K562 (cell line): ENCODE measurements at regions not wholly inside any gene's neighbourhood (a gene's known extent, or its start where the extent isn't known, plus 50 kb on each side); places are given as distances from the start of the nearest gene placed in this dataset.

Source experiments
- CHD1 ChIP-seq: fragments of 200-600 bp; sonication (generic); IDR thresholded peaks from one replicate; pipeline ENCODE4 v1.6.1; 2012; ENCODE audit warnings: mild to moderate bottlenecking, moderate library complexity, low read length, inconsistent platforms
- MBD2 ChIP-seq: sonication (generic); IDR thresholded peaks from 2 replicates; pipeline ENCODE4 v1.6.1; 2016; ENCODE audit warnings: low read depth, borderline replicate concordance
- NCOA1 ChIP-seq: fragments of 450-650 bp; IDR thresholded peaks from 2 replicates; pipeline ENCODE4 v1.6.1; 2016; ENCODE audit warnings: low read depth
- NR3C1 ChIP-seq: sonication (generic); formaldehyde crosslinking; IDR thresholded peaks from 2 replicates; pipeline ENCODE4 v1.8.1; 2022; ENCODE audit warnings: missing genetic modification reagents
- POLR2A ChIP-seq: fragments of 450-650 bp; conservative IDR thresholded peaks from 2 replicates; pipeline ENCODE4 v1.6.1; 2016
- SMARCA4 ChIP-seq: fragments of 450-650 bp; IDR thresholded peaks from 2 replicates; pipeline ENCODE4 v1.6.1; 2016
- SMARCB1 ChIP-seq: IDR thresholded peaks from 2 replicates; pipeline ENCODE4 v1.6.1; 2011; ENCODE audit warnings: improper control_type of control experiment, low read depth; ENCODE audit not compliant: insufficient read length
- YY1 ChIP-seq, 3 experiments: IDR thresholded peaks; 2 replicates each; pipeline ENCODE4 v1.6.1; 2011; ENCODE audit warnings: low read length in 2 of 3, mild to moderate bottlenecking in 2 of 3, moderate library complexity in 2 of 3, borderline replicate concordance in 1 of 3, control low read depth in 1 of 3, low read depth in 1 of 3; ENCODE audit not compliant: insufficient read depth in 3 of 3, insufficient replicate concordance in 2 of 3, control insufficient read depth in 1 of 3, insufficient read length in 1 of 3; ENCODE audit errors: extremely low read depth in 1 of 3
- ZNF143 ChIP-seq: sonication (generic); formaldehyde crosslinking; IDR thresholded peaks from 2 replicates; pipeline ENCODE4 v1.9.0; 2022; ENCODE audit warnings: mild to moderate bottlenecking, missing genetic modification reagents
- ZNF311 ChIP-seq: fragments of 250-450 bp; sonication (Bioruptor Pico); IDR thresholded peaks from 2 replicates; pipeline ENCODE4 v1.4.0; 2020; ENCODE audit warnings: mild to moderate bottlenecking, moderate library complexity
- TF ChIP-seq, protein P1 (sequence below), 3 experiments: IDR thresholded peaks in 2 of 3; conservative IDR thresholded peaks in 1 of 3; 2 replicates each; pipeline ENCODE4 v1.5.1; 2011 to 2012; ENCODE audit warnings: low read length in 3 of 3, mild to moderate bottlenecking in 3 of 3, control low read depth in 2 of 3, improper control_type of control experiment in 1 of 3, inconsistent platforms in 1 of 3, low read depth in 1 of 3, mixed read lengths in 1 of 3, moderate library complexity in 1 of 3; ENCODE audit not compliant: insufficient read depth in 2 of 3
- TF ChIP-seq, protein P2 (sequence below): sonication (generic); formaldehyde crosslinking; IDR thresholded peaks from 2 replicates; pipeline ENCODE4 v1.5.0; 2020; ENCODE audit warnings: missing genetic modification reagents
- TF ChIP-seq, protein P3 (sequence below): sonication (generic); formaldehyde crosslinking; IDR thresholded peaks from 2 replicates; pipeline ENCODE4 v1.8.0; 2022; ENCODE audit warnings: mild to moderate bottlenecking, missing genetic modification reagents, borderline replicate concordance
- TF ChIP-seq, protein P4 (sequence below): fragments of 450-650 bp; IDR thresholded peaks from 2 replicates; pipeline ENCODE4 v1.7.0; 2016; ENCODE audit warnings: borderline replicate concordance

DNA sequence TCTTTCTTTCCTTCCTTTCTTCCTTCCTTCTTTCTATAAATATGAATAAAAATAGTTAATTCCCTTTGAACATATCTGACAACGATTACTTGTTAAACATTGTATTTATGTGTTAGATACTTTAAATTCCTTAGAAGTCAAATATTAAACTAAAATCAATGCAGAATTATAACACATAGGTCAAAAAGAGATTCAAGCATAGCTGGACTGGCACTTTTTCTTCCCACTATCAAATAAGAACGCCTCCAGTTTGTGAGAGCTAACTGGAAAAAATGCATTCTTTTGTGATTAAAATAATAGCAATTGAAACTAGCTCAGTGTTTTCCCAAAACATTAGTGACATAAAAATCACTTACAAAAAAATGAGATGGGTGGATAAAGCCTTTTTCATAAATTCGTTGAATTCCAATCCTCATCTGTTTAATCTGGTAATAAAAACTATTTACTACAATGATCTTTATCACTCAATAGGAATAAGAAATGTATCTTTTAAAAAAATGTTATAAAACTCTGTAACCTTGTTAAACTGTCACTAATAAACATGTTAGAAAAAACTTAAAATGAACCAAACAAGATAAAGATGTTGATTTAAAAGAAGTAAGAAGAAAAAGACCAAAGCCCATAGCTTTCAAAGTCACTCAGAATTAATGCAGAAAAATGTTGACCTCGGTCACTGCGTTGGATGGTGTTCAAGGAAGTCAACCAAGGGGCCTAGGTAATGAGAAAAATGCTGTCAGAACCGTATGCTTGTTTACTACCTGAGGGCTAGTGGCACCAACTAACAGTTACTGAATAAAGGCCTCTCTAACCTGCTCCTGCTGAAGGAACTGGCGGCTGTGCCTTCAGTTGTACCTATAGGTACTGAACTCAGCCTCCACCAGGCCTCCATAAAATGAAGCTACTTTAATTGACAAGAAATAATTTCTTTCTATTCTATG is 1039.5 kb upstream of the SLC10A2 start:
- no peak for TF ChIP-seq CHD1
- TF ChIP-seq, protein P1, sequence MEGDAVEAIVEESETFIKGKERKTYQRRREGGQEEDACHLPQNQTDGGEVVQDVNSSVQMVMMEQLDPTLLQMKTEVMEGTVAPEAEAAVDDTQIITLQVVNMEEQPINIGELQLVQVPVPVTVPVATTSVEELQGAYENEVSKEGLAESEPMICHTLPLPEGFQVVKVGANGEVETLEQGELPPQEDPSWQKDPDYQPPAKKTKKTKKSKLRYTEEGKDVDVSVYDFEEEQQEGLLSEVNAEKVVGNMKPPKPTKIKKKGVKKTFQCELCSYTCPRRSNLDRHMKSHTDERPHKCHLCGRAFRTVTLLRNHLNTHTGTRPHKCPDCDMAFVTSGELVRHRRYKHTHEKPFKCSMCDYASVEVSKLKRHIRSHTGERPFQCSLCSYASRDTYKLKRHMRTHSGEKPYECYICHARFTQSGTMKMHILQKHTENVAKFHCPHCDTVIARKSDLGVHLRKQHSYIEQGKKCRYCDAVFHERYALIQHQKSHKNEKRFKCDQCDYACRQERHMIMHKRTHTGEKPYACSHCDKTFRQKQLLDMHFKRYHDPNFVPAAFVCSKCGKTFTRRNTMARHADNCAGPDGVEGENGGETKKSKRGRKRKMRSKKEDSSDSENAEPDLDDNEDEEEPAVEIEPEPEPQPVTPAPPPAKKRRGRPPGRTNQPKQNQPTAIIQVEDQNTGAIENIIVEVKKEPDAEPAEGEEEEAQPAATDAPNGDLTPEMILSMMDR (IDR thresholded peaks at IDR 0.05 in 2 of 3, conservative IDR thresholded peaks at IDR 0.05 in 1 of 3; ENCODE audit: insufficient read depth in 2 of 3, low read depth in 1 of 3, low read length in 3 of 3), result no peak
- no peak for TF ChIP-seq POLR2A
- TF ChIP-seq SMARCA4, result no peak
- TF ChIP-seq SMARCB1, result no peak
- TF ChIP-seq NCOA1, result no peak
- TF ChIP-seq ZNF311 (CRISPR knock-in tag), result no peak
- no peak for TF ChIP-seq MBD2
- TF ChIP-seq, protein P2, sequence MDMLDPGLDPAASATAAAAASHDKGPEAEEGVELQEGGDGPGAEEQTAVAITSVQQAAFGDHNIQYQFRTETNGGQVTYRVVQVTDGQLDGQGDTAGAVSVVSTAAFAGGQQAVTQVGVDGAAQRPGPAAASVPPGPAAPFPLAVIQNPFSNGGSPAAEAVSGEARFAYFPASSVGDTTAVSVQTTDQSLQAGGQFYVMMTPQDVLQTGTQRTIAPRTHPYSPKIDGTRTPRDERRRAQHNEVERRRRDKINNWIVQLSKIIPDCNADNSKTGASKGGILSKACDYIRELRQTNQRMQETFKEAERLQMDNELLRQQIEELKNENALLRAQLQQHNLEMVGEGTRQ (CRISPR knock-in tag), result no peak
- TF ChIP-seq ZNF143 (CRISPR knock-in tag), result no peak
- TF ChIP-seq, protein P3, sequence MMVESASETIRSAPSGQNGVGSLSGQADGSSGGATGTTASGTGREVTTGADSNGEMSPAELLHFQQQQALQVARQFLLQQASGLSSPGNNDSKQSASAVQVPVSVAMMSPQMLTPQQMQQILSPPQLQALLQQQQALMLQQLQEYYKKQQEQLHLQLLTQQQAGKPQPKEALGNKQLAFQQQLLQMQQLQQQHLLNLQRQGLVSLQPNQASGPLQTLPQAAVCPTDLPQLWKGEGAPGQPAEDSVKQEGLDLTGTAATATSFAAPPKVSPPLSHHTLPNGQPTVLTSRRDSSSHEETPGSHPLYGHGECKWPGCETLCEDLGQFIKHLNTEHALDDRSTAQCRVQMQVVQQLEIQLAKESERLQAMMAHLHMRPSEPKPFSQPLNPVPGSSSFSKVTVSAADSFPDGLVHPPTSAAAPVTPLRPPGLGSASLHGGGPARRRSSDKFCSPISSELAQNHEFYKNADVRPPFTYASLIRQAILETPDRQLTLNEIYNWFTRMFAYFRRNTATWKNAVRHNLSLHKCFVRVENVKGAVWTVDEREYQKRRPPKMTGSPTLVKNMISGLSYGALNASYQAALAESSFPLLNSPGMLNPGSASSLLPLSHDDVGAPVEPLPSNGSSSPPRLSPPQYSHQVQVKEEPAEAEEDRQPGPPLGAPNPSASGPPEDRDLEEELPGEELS (CRISPR knock-in tag), result no peak
- TF ChIP-seq, protein P4, sequence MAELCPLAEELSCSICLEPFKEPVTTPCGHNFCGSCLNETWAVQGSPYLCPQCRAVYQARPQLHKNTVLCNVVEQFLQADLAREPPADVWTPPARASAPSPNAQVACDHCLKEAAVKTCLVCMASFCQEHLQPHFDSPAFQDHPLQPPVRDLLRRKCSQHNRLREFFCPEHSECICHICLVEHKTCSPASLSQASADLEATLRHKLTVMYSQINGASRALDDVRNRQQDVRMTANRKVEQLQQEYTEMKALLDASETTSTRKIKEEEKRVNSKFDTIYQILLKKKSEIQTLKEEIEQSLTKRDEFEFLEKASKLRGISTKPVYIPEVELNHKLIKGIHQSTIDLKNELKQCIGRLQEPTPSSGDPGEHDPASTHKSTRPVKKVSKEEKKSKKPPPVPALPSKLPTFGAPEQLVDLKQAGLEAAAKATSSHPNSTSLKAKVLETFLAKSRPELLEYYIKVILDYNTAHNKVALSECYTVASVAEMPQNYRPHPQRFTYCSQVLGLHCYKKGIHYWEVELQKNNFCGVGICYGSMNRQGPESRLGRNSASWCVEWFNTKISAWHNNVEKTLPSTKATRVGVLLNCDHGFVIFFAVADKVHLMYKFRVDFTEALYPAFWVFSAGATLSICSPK, result no peak
- TF ChIP-seq NR3C1 (CRISPR knock-in tag), result no peak
- TF ChIP-seq YY1 (IDR thresholded peaks at IDR 0.05; ENCODE audit: borderline replicate concordance in 1 of 3, control insufficient read depth in 1 of 3, extremely low read depth in 1 of 3, insufficient read depth in 3 of 3, insufficient read length in 1 of 3, insufficient replicate concordance in 2 of 3, low read depth in 1 of 3, low read length in 2 of 3), result no peak
